HG02571 (cell line): ENCODE measurements at regions not wholly inside any gene's neighbourhood (a gene's known extent, or its start where the extent isn't known, plus 50 kb on each side); places are given as distances from the start of the nearest gene placed in this dataset.

Experiments
- ATAC-seq: cut with Tn5 transposase; IDR thresholded peaks from one replicate; pipeline ENCODE4 v1.9.1; 2021; ENCODE audit warnings: mild to moderate bottlenecking, moderate library complexity; ENCODE audit not compliant: unreplicated experiment

DNA sequence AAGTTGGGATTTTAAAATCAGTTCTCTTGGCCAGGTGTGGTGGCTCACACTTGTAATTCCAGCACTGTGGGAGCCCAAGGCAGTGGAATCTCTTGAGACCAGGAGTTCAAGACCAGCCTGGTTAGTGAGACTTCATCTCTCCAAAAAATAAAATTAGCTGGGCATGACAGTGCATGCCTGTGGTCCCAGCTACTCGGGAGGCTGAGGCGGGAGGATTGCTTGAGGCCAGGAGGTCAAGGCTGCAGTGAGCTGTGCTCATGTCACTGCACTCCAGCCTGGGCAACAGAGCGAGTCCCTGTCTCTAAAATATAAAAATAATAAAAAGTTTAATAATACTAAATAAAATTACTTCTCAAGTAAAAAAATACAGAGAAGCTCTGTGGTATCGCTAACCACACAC, 77.5 kb downstream of the FOXA2 start:
- ATAC-seq, result no peak

DNA sequence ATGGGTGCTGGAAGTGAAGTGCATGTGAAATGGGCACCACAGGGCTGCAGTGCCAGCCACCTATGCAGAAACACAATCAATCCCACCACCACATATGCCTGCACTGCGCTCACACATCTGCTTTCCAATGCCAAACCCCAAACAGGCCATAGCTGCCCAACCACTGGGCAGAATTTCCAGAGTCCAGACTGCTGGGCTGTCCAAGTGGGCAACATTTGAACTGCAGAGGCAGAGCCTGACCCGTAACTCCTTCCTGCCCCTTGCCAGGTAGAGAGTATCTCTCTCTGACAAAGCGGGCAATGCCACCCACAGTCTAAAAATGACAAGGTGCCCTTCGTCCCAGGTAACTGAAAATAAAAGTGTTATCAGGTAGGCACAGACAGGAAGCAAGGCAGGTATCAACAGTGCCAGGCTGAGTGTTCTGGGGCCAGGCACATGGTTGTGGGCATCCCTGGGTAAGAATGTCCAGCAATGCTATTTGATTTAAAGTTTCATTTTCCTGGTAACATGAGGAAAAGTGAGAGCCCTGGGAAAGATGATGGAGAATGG, 79.5 kb downstream of the FOXA2 start:
- ATAC-seq, result no peak

DNA sequence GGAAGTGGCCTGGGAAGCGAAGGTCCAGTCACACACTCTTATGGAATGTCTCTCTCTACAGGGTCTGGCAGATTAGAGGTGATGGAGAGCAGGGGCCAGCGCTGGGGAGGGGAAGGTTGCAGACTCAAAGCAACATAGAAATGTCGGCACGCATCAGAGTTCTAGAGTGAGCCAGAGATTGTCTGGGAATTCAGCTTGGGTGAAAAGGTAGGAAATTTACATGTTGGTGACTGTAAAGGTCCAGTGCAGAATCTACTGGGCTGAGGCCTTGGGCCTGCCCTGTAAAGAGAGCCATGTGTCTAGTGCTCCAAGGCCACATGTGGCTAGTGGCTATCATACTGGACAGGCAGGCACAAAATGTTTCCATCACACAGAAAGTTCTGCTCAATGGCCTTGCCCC, 80.8 kb downstream of the FOXA2 start:
- no peak for ATAC-seq

DNA sequence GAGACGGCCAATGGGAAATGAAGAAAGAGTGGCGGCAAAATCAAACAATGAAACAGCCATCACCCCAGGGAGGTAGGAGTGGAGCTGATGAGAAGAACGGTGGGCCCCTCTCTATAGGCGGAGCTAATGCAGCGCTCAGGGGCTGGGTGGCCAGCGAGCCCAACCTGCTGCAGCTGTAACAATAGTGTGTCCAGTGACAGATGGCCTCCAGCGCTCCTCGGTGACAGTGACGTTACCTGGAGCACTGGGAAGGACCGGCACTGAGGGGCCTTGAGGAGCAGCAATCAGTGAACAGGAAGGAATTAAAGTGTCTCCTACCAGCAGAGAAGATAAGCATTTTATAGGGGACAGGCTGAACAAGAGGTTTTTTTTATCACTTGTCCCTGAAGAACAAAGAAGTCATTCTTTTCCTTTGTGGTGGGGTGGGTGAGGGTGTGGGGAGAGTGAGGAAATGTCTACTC, 81.6 kb downstream of the FOXA2 start:
- no peak for ATAC-seq

DNA sequence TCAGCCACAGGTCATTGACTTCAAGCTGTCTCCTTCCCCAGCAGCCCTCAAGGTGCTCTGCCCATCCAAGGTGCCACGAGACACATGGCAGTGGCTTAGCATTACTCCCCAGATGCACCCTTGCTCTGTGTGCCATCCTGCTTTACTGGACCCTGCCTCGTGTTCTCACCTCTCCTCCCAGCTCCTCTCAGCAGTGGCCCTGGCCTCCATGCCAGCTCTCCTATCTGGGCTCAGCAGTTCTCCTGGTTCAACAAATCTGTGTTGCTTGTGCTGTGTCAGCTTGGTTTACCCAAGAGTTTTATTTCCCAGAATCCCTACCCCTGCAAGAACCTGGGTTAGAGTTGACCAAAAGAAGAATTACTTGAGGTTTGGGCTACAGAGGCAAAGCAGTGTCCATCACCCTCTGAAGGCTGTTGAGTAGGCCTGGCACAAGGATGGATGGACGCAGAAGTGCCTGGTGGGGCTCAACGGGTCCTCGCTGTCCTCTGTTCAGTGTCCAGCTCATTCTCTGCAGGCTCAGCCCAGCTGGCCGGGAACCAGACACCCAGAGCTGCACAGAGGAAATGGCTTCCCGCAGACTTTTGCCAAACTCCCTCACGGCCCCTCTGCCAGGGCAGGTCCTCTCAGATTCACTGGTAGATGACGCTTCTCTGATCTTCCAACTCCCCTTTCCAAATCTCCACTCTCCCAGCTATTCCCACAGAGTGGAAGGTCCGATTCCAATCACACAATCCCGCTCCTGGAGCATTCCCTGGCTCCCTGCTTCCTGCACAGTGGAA, 82.6 kb downstream of the FOXA2 start:
- no peak for ATAC-seq

DNA sequence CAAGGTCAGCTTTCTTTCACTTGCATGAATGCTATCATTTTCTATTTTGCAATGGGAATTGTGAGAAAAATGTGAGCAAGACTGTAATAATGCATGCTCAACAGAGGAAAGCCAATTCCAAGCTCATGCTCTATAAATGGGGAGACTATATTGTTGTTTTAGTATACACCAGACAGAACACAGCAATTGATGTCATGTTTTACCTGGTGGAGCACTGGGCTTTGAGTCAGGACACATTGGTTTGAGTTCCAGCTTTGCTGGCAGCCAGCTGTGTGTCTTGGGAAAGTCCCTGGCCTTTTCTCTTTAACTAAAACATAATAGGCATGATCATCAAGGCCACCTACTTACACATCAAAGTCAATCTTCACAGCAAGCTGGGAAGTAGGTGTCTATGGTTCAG, 83.3 kb downstream of the FOXA2 start:
- no peak for ATAC-seq

DNA sequence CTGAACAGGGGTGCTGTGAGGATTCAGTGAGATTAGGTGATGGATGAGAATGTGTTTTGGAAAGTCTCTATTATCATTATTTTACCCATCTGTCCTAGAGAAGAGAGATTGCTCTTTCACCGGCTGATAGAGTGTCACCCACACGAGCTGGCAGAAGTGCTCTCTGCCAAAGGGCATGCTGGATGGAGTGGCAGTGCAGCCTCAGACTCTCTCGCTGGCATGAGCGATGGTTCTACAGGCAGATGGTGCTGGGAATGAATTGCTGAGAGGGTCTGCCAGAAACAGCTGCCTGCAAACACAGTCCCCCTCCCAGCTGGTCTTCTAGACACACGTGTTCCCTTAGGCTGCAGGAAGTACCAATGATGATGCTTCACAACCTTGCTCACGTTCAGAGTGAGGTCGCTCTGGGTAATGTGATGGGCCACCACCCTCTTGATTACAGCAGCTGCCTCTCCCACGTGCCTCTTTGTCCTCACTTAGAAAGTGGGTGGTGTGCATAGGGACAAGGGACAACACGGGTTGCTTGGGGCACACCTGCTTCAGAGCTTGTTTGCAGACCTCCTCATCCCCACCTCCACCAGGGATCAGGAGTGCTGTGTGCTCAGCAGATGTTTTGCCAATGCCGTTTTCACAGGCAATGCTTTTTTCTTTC, 84.7 kb downstream of the FOXA2 start:
- ATAC-seq, result no peak

DNA sequence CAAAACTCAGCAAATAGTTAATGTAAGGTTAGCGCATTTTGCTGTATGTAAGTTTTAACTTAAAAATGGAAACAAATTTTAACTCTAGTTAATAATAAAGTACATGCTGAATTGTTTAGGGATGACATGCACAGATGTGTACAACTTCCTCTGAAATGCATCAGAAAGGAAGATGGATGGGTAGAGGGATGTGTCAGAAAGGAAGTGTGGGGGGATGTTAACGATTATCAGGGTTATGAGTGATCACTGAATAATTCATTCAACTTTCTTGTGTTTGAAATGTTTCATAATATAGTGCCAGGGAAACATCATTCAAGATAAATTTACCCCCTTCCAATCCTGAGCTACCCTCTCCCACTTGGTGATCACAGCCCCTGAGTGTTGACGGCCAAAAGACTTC, 87.6 kb downstream of the FOXA2 start:
- no peak for ATAC-seq

DNA sequence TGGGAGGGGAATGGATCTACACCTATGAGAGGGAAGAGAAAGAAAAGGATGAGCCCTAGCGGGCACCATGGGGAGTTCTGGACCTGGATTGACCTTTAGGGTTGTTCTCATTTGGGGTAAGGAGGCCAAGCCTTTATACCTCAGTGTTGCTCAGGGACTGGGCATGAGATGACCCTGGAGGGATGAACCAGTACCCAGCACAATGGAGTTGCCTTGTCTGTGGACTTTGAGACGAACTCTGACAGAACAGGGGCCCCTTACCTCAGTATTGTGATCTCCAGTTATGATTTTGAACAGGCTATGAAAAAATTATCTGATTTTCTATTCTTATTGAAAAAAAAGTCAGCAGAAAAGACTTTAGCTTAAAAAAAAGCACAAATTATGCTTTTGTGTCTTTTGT, 88.6 kb downstream of the FOXA2 start:
- no peak for ATAC-seq

DNA sequence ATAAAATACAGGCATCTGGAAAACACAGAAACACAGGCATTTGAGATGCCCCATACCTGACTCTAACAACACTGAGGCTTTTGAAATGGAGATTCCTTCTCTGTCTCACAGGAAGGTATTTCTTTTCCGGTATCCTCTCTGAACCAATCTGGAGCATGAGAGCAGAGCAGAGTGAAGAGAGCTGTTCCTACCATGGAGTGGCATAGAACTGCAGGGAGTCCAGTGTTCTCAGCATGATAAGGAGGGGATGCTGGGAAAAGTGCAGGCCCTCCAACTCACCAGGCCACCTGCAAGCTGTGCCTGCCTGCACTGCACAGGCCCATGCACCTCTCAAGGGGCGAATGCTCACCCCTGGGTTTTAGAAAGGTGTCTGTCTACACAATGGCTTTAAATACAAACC, 89.2 kb downstream of the FOXA2 start:
- no peak for ATAC-seq

DNA sequence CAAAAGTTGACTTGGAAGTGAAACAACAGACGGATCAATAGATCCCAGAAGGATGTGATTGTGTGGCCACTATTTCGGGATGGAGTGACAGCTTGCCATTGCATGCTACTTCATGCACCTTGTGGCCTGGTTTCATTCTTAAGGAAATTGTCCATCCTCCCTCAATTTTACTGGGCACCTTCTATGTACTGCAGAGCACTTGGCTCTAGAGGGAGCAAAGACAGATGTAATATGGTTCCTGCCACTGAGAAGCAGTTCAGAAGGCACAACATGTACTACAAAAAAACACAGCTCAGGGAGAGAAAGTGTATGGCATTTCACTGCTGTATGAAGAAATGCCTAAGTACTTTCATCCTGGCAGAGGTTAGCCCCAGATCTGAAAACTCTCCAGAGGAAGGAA, 91.9 kb downstream of the FOXA2 start:
- no peak for ATAC-seq

DNA sequence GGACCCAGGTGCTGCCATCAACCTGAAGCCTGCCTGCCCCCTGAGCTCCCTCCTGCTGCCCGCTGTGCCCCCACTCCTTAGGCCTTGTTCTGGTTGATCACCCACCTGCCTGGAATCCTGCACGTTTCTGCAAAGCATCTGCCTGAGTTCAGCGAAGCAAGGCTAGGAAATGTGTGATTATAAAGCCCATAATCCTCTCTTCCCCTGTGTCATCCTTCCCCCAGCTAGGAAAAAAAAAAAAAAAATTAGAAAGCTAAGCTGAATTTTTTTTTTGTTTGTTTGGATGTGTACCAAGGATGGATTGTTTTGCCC, 93.2 kb downstream of the FOXA2 start:
- ATAC-seq, result no peak

DNA sequence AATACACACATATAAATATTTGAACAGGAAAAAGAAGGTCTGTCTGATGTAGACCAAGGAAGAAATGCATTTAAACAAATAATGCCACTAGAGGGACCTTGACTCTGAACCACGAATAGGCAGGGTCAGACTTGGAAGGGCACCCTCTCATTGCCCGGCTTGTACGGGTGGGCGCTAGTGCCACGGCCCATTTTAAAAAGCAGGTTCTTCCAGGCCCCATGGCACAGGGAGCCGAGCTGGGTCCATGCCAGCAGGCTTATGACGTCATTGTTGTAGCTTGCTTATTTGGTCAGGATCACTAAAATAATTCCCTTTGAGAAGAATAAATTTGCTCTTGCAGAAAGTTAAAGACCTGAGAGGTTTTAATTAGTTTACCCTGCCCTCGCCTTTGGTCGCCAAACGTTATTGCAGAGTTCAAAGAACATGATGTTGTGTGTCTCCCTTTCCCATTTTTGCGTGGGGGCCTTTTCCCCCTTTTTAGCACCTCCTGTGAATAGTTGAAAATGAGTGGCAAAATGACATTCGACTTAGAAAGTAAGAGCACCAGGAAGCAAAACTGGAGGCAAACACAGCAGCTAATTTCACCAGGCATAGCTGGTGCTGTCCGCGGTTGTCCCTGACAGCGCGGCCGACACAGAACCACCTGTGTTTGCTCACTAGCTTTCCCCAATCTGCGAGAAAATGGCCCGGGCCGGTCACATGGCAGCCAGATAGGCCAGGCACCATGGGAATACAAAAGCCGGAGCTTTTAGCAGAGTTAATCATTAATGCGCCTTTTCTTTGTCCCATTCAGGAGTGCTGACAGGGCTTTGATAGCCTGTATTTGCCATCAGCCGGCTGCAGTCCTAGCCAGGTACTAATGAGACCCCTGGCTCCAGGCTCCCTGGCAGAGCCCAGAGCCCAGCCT, 93.8 kb downstream of the FOXA2 start:
- no peak for ATAC-seq

DNA sequence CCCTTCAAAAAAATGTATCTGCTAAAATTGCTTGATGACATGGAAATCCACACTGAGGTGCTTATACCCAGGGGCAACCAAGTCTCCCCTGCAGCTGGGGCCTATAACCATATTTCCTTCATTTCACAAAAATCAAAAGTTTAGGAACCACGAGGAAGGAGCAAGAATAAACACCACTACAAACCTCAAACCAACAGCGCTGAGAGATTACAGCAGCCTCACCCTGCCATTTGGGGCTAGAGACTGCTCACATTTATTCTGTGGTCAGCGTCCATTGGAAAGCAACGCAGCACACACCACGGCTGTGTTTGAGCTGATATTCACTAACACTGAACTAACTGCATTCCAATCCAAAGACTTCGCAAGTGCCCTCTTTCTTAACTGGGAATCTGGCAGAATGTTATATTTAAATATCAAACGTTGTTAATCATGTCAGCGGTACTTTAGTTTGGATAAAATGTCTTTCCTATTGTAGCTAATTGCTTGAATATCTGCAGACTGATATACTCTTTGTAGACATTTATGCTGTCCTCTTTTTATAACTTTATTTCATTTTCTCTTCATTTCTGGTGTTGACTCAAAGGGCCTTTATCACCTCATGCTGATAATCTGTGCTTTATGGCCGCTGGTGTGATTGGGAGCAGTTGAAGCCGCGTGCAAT, 94.6 kb downstream of the FOXA2 start:
- no peak for ATAC-seq

DNA sequence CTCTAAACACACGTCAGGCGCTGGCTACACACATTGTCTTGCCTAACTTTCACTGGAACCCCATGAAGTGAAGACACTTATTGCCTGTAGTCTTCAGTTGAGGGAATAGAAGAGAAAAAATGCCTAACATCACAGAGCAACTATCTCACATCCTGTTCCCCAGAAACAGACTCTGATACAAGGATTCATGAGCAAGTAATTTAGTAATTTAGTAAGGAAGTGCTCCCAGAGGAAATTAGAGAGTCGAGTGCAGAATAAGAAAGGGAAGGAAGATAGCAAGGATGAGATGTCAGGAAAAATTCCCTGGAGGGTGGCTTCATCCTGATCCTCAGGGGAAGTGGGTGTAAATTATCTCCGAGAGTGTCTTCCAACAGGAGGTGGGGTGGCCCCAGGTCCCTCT, 104.0 kb downstream of the FOXA2 start:
- no peak for ATAC-seq

DNA sequence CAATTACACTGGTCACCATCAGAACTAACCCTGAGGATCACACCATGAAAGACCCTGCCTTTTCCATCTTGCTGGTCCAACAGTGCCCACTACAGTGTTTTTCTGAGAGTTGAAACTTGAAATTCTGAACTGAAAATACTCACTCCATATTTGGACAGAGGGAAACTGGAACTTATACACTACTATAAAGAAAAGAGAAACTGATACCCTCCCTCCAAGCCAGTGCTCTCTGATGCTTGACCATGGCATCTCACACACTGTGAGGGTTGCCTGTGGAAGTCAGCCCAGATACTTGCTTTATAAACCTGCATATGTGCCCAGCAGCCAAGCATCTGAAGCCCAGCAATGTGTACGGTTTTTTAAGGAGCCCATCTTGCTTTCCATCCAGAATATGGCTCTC, 108.7 kb downstream of the FOXA2 start:
- ATAC-seq, result peak; percentile 72

DNA sequence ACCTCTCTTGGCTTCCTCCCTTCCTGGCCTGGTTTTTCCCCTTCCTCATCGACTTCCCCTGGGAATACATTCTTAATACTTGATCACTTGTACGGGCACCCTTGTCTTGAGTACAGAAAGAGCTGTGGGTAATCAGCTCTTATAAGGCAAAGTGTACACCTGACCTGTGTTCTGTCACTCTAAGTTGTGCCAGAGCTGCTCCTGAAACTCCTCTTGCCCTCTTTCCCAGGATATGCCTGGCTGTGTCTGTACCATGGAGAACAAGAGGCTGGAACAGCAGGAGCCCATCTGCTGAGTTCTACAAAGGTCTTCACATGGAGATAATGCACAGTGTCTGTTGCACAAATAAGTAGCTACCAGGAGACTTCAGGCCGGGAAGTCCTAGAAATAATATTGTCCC, 110.1 kb downstream of the FOXA2 start:
- ATAC-seq, result no peak

DNA sequence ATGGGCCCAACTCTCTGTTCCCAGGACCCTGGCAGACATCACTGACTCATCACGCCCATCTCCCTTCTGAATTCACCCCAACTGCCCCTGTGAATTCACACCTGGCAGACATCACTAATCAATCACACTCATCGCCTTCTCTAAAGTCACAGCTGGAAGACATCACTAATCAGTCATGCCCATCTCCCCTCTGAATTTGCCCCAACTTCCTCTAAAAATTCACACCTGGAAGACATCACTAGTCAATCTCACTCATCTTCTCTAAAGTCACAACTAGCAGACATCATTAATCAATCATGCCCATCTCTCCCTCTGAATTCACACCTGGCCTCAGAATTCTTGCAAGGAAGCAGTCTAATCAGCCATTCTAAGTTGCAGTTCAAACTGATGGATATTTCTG, 111.1 kb downstream of the FOXA2 start:
- no peak for ATAC-seq

DNA sequence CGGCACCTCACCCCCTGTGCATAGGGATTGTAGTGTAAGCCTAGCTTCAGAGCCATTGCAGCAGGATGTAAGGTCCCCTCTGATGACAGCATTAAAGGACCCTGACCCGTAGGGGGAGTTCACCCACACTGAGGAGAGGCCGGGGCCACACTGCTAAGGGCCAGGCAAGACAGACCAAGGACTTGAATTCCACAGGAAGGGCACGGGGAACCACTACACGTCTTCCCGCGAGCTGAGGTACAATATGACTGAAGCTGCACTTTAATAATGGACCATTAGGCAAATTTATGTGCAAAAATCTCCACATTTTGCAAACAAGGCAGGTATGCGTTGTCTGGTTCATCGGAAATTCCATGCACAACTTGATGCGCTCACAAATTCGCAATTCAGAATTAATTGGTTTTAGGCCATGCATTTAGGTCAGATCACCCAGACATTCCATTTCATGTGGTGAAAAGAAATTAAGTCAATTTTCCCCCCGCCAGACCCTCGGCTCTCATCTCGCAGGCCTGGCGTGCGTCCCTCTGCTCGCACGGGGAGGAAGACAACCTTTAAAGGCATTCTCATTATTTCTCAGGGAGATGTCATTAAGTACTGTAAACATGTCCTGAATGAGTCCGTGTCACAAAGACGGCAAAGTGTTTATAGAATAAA, 111.8 kb downstream of the FOXA2 start:
- no peak for ATAC-seq

DNA sequence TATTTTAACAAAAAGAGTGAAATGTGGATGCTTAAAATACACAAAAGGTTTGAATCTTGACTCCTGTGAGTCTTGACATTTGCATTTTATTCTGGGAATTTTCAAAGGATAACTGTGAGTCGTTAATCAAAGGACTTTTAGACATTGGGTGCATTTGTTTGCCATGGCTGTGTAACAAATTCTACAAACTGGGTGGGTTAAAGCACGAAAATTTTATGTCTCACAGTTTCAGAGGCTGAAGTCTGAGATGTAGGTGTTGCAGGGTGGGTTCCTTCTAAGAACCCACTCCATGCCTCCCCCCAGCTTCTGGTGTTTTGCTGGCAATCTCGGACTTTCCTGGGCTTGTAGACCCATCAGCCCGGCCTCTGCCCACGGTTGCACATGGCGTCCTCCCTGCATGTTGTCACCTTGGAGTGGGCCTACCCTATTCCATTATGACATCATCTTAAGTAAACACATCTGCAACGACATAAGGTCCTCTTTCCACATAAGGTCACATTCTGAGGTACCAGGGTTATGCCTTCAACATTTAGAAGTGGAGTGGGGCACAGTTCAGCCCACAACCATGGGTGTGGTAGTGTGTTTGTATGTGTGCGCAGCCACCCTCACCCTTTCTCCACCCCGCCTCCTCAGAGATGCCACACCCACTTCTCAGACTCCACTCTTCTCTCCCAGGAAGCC, 113.1 kb downstream of the FOXA2 start:
- ATAC-seq, result no peak
